ENCODE measurements at regions not wholly inside any gene's neighbourhood (a gene's known extent, or its start where the extent isn't known, plus 50 kb on each side); places are given as distances from the start of the nearest gene placed in this dataset.

- Histone ChIP-seq H3K14ac (ENCODE audit: low read length in 2 of 2) (no peak overlapping the region), H3K4ac (ENCODE audit: low read depth in 1 of 2, low read length in 2 of 2) (no peak overlapping the region), H2AK5ac (ENCODE audit: low read length, severe bottlenecking) (no peak overlapping the region), H3K4me3 (ENCODE audit: insufficient read depth in 1 of 2, low read depth in 1 of 2, low read length in 2 of 2) (no peak overlapping the region), H2BK12ac (ENCODE audit: low read length in 2 of 2) (no peak overlapping the region), H2BK5ac (ENCODE audit: low read depth, low read length, poor library complexity, severe bottlenecking) (no peak overlapping the region), H3K27me3 (ENCODE audit: control insufficient read depth in 1 of 2, insufficient read depth in 1 of 2, low read length in 2 of 2) (peaks cover 35 to 70% of the 10 kb centered on the region in 2 experiments), H3K4me1 (ENCODE audit: control insufficient read depth, insufficient read depth, low read depth, low read length) (no peaks in the 10 kb centered on the region), H2BK120ac (ENCODE audit: low read depth, low read length) (no peak overlapping the region), H3K4me2 (ENCODE audit: low read length, poor library complexity, severe bottlenecking) (no peak overlapping the region), H4K91ac (ENCODE audit: low read length) (no peak overlapping the region), H2AFZ (ENCODE audit: low read depth, low read length) (no peak overlapping the region), H3K23ac (ENCODE audit: low read length in 2 of 2) (no peak overlapping the region), H3K36me3 (ENCODE audit: control insufficient read depth in 1 of 2, insufficient read depth in 2 of 2, low read depth in 1 of 2, low read length in 2 of 2) (no peaks in the 10 kb centered on the region), H4K8ac (ENCODE audit: low read length) (no peak overlapping the region), H3K79me1 (replicated peaks; ENCODE audit: low read length, poor library complexity, severe bottlenecking) (no peaks in the 10 kb centered on the region), H3K9me3 (ENCODE audit: control insufficient read depth, low read length) (no peaks in the 10 kb centered on the region), H3K27ac (ENCODE audit: low read length, poor library complexity, severe bottlenecking) (no peak overlapping the region), H2BK15ac (ENCODE audit: low read depth, poor library complexity, severe bottlenecking) (no peak overlapping the region), H3K18ac (ENCODE audit: low read depth in 1 of 2, low read length in 2 of 2) (no peak overlapping the region), H3K9ac (ENCODE audit: low read length) (no peak overlapping the region)
- no peak for DNase-seq
- WGBS: 85% methylated on average over 8 of the region's 8 CpGs
Measured at GRCh38 chr15:77774350-77774749, 141.6 kb upstream of the LINGO1 start.

- H3K27me3 ChIP-seq (ENCODE audit: control insufficient read depth in 1 of 2, insufficient read depth in 1 of 2, low read length in 2 of 2): peaks cover 39 to 71% of the 10 kb centered on the region in 2 experiments
- H3K27ac ChIP-seq (ENCODE audit: low read length, poor library complexity, severe bottlenecking): no peak overlapping the region
- no peak overlapping the region for H3K4me2 ChIP-seq (ENCODE audit: low read length, poor library complexity, severe bottlenecking)
- H3K23ac ChIP-seq (ENCODE audit: low read length in 2 of 2): no peak overlapping the region
- no peak overlapping the region for H4K8ac ChIP-seq (ENCODE audit: low read length)
- no peak overlapping the region for H3K14ac ChIP-seq (ENCODE audit: low read length in 2 of 2)
- no peak overlapping the region for H3K18ac ChIP-seq (ENCODE audit: low read depth in 1 of 2, low read length in 2 of 2)
- no peak overlapping the region for H2BK15ac ChIP-seq (ENCODE audit: low read depth, poor library complexity, severe bottlenecking)
- WGBS: 72% methylated on average over 4 of the region's 5 CpGs
- H3K4me3 ChIP-seq (ENCODE audit: insufficient read depth in 1 of 2, low read depth in 1 of 2, low read length in 2 of 2): no peak overlapping the region
- H3K36me3 ChIP-seq (ENCODE audit: control insufficient read depth in 1 of 2, insufficient read depth in 2 of 2, low read depth in 1 of 2, low read length in 2 of 2): no peaks in the 10 kb centered on the region
- H3K9ac ChIP-seq (ENCODE audit: low read length): no peak overlapping the region
- H2BK12ac ChIP-seq (ENCODE audit: low read length in 2 of 2): no peak overlapping the region
- no peak overlapping the region for H2BK5ac ChIP-seq (ENCODE audit: low read depth, low read length, poor library complexity, severe bottlenecking)
- no peak overlapping the region for H3K4ac ChIP-seq (ENCODE audit: low read depth in 1 of 2, low read length in 2 of 2)
- H2BK120ac ChIP-seq (ENCODE audit: low read depth, low read length): no peak overlapping the region
- no peaks in the 10 kb centered on the region for H3K4me1 ChIP-seq (ENCODE audit: control insufficient read depth, insufficient read depth, low read depth, low read length)
- no peak for DNase-seq
- H2AFZ ChIP-seq (ENCODE audit: low read depth, low read length): no peak overlapping the region
- no peak overlapping the region for H2AK5ac ChIP-seq (ENCODE audit: low read length, severe bottlenecking)
- H3K79me1 ChIP-seq (replicated peaks; ENCODE audit: low read length, poor library complexity, severe bottlenecking): no peaks in the 10 kb centered on the region
- H3K9me3 ChIP-seq (ENCODE audit: control insufficient read depth, low read length): no peaks in the 10 kb centered on the region
- no peak overlapping the region for H4K91ac ChIP-seq (ENCODE audit: low read length)
Measured at GRCh38 chr15:77773903-77774302, 141.2 kb upstream of the LINGO1 start.

DNA sequence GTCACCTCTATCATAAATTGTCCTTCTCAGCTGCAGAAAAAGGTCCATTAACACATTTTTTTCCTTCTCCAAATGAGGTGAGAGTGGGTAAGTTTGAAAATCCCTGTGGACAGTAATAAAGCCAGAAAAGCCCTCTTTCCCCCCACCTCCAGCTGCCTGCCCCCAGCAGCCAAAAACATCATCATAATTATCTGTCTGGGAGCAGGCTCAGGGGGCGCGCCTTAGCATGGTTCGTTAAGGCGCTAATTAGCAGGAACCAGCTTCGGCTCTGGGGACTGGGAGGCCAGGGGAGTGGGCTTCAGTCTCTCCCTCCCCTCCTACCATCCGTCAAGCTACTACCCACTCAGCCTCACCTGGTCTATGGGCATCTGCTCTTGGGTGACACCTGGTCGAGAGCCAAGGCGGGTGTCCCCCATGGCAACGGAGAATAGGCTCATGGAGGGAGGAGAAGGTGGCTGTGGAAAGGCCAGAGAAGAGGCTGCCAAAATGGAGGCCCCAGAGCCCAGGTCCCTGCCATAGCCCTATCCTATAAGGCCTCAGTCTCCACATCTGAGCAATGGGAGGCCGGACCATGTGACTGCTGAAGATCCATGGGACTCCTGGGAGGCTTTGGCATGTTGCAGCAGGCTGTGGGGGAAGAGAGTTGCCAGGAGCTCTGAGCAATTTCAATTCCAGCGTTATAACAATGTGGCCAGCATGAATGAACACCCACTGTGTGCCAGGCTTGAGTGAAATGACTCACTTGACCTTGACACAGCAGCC lies 140.1 kb upstream of the LINGO1 start:
- Histone ChIP-seq H3K23ac (ENCODE audit: low read length in 2 of 2) (no peak overlapping the region), H3K27ac (ENCODE audit: low read length, poor library complexity, severe bottlenecking) (no peak overlapping the region), H3K4ac (ENCODE audit: low read depth in 1 of 2, low read length in 2 of 2) (no peak overlapping the region), H3K4me2 (ENCODE audit: low read length, poor library complexity, severe bottlenecking) (no peak overlapping the region), H2BK15ac (ENCODE audit: low read depth, poor library complexity, severe bottlenecking) (no peak overlapping the region), H2AFZ (ENCODE audit: low read depth, low read length) (no peak overlapping the region), H3K14ac (ENCODE audit: low read length in 2 of 2) (no peak overlapping the region), H3K9ac (ENCODE audit: low read length) (no peak overlapping the region), H3K36me3 (ENCODE audit: control insufficient read depth in 1 of 2, insufficient read depth in 2 of 2, low read depth in 1 of 2, low read length in 2 of 2) (no peaks in the 10 kb centered on the region), H2AK5ac (ENCODE audit: low read length, severe bottlenecking) (no peak overlapping the region), H4K8ac (ENCODE audit: low read length) (no peak overlapping the region), H2BK120ac (ENCODE audit: low read depth, low read length) (no peak overlapping the region), H2BK5ac (ENCODE audit: low read depth, low read length, poor library complexity, severe bottlenecking) (no peak overlapping the region), H2BK12ac (ENCODE audit: low read length in 2 of 2) (no peak overlapping the region), H3K27me3 (ENCODE audit: control insufficient read depth in 1 of 2, insufficient read depth in 1 of 2, low read length in 2 of 2) (peaks cover 41 to 76% of the 10 kb centered on the region in 2 experiments), H3K18ac (ENCODE audit: low read depth in 1 of 2, low read length in 2 of 2) (no peak overlapping the region), H3K79me1 (replicated peaks; ENCODE audit: low read length, poor library complexity, severe bottlenecking) (no peaks in the 10 kb centered on the region), H4K91ac (ENCODE audit: low read length) (no peak overlapping the region), H3K4me1 (ENCODE audit: control insufficient read depth, insufficient read depth, low read depth, low read length) (no peaks in the 10 kb centered on the region), H3K4me3 (ENCODE audit: insufficient read depth in 1 of 2, low read depth in 1 of 2, low read length in 2 of 2) (no peak overlapping the region), H3K9me3 (ENCODE audit: control insufficient read depth, low read length) (no peaks in the 10 kb centered on the region)
- DNase-seq: no peak
- 76% methylated on average over 10 of the region's 11 CpGs for WGBS

DNA sequence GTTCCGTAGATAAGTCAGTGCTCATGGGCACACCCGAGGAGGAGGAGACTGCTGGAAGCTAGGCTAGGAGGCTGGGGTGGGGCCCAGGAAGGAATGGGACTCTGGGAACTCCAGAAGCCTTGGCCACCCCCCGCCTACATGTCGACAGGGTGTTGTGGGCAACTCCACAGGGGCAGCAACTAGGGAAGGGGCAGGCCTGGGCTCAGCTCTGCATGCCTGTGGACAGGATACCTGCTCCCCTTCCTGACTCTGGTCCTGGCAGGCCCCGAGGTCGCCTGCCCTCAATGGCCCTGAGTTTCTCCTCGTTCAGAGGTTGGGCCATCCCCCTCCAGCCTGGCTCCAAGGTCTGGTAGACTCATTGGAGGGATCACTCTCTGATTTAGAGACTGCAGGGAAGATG lies 138.9 kb upstream of the LINGO1 start:
- Histone ChIP-seq H3K9ac (ENCODE audit: low read length) (no peak overlapping the region), H2BK120ac (ENCODE audit: low read depth, low read length) (no peak overlapping the region), H2BK5ac (ENCODE audit: low read depth, low read length, poor library complexity, severe bottlenecking) (no peak overlapping the region), H3K4me3 (ENCODE audit: insufficient read depth in 1 of 2, low read depth in 1 of 2, low read length in 2 of 2) (no peak overlapping the region), H3K36me3 (ENCODE audit: control insufficient read depth in 1 of 2, insufficient read depth in 2 of 2, low read depth in 1 of 2, low read length in 2 of 2) (no peaks in the 10 kb centered on the region), H3K23ac (ENCODE audit: low read length in 2 of 2) (no peak overlapping the region), H4K8ac (ENCODE audit: low read length) (no peak overlapping the region), H3K9me3 (ENCODE audit: control insufficient read depth, low read length) (no peaks in the 10 kb centered on the region), H2AFZ (ENCODE audit: low read depth, low read length) (no peak overlapping the region), H3K18ac (ENCODE audit: low read depth in 1 of 2, low read length in 2 of 2) (no peak overlapping the region), H3K27me3 (ENCODE audit: control insufficient read depth in 1 of 2, insufficient read depth in 1 of 2, low read length in 2 of 2) (peaks cover 46 to 83% of the 10 kb centered on the region in 2 experiments), H2BK12ac (ENCODE audit: low read length in 2 of 2) (no peak overlapping the region), H3K4me1 (ENCODE audit: control insufficient read depth, insufficient read depth, low read depth, low read length) (no peaks in the 10 kb centered on the region), H3K79me1 (replicated peaks; ENCODE audit: low read length, poor library complexity, severe bottlenecking) (no peaks in the 10 kb centered on the region), H4K91ac (ENCODE audit: low read length) (no peak overlapping the region), H3K14ac (ENCODE audit: low read length in 2 of 2) (no peak overlapping the region), H3K4ac (ENCODE audit: low read depth in 1 of 2, low read length in 2 of 2) (no peak overlapping the region), H2AK5ac (ENCODE audit: low read length, severe bottlenecking) (no peak overlapping the region), H3K27ac (ENCODE audit: low read length, poor library complexity, severe bottlenecking) (no peak overlapping the region), H3K4me2 (ENCODE audit: low read length, poor library complexity, severe bottlenecking) (no peak overlapping the region), H2BK15ac (ENCODE audit: low read depth, poor library complexity, severe bottlenecking) (no peak overlapping the region)
- WGBS: 82% methylated on average over 7 of the region's 7 CpGs
- no peak for DNase-seq
